AG04450 (cell line): ENCODE measurements at regions not wholly inside any gene's neighbourhood (a gene's known extent, or its start where the extent isn't known, plus 50 kb on each side); places are given as distances from the start of the nearest gene placed in this dataset.
"Not testable (repeated sequence)": the region's sequence is repeated elsewhere in the genome, so short reads cannot be mapped to it uniquely, and the experiment has no call there.

Experiments used
- CTCF ChIA-PET: fragments of 300-600, 350-600 bp; formaldehyde crosslinking; extraction: SDS; loops from one replicate; lab custom pipeline; 2022; ENCODE audit warnings: antibody characterized with exemption, inconsistent platforms; lab: Charles Lee
- POLR2A ChIA-PET: fragments of 350-600 bp; formaldehyde crosslinking; extraction: SDS; loops from one replicate; lab custom pipeline; 2021; ENCODE audit warnings: antibody characterized with exemption, inconsistent platforms; lab: Yijun Ruan, JAX
- DNase-seq: peaks from one replicate; pipeline ENCODE4 v3.0.0-alpha.2; 2011; ENCODE audit warnings: low read depth, low spot score
- H3K27ac ChIP-seq: one replicate; pipeline ENCODE4 v1.5.1; 2012; ENCODE audit warnings: low read depth, low read length, control low read depth
- H3K27me3 ChIP-seq: one replicate; pipeline ENCODE4 v1.6.0; 2012; ENCODE audit warnings: low read length; ENCODE audit not compliant: control insufficient read depth, insufficient read depth
- H3K4me3 ChIP-seq: 2 replicates; pipeline ENCODE4 v1.5.1; 2011; ENCODE audit warnings: mild to moderate bottlenecking, low read depth, low read length, control low read depth
- H3K9me3 ChIP-seq: 2 replicates; pipeline ENCODE4 v1.5.1; 2012; ENCODE audit warnings: low read length; ENCODE audit not compliant: control insufficient read depth, insufficient read depth
- CTCF ChIP-seq: IDR thresholded peaks from 2 replicates; pipeline ENCODE4 v1.5.1; 2011; ENCODE audit warnings: low read depth, low read length, control low read depth, inconsistent platforms

- no peak for DNase-seq
- no peak overlapping the region for H3K27ac ChIP-seq
- no peak for TF ChIP-seq CTCF
- no peak overlapping the region for H3K4me3 ChIP-seq
- CTCF ChIA-PET, result no interaction called here
- no peaks in the 10 kb centered on the region; the same call in none of the 2 replicates for H3K9me3 ChIP-seq
- POLR2A ChIA-PET, result no interaction called here
- H3K27me3 ChIP-seq, result no peaks in the 10 kb centered on the region
Observed at GRCh38 chr11:135019343-135019871, 607.4 kb upstream of the B3GAT1 start.

GRCh38 chr11:135017296-135017695 lies 605.3 kb upstream of the B3GAT1 start:
- H3K27me3 ChIP-seq, result no peaks in the 10 kb centered on the region
- TF ChIP-seq CTCF, result no peak
- ChIA-PET POLR2A (no interaction called here), CTCF (no interaction called here)
- no peak overlapping the region for H3K4me3 ChIP-seq
- no peak for DNase-seq
- no peak overlapping the region for H3K27ac ChIP-seq
- H3K9me3 ChIP-seq, result no peaks in the 10 kb centered on the region; the same call in none of the 2 replicates

DNA sequence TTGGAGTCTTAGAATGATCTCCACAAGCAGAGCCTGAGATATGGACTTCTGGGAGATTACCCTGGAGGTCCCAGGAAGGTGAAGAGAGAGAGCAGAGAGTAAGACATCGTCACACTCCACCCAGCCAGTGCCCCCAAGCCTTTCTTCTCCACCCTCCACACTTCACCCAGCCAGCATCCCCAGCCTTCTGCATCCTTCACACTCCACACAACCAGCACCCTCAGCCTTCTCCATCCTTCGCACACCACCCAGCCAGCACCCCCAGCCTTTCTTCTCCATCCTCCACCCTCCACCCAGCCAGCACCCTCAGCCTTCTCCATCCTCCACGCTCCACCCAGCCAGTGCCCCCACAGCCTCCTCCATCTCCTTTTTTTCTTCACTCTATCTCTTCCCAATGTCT lies 603.9 kb upstream of the B3GAT1 start:
- CTCF ChIA-PET, result no interaction called here
- no peaks in the 10 kb centered on the region; the same call in 1 of the 2 replicates for H3K9me3 ChIP-seq
- no peak for DNase-seq
- H3K27ac ChIP-seq, result no peak overlapping the region
- H3K27me3 ChIP-seq, result no peaks in the 10 kb centered on the region
- TF ChIP-seq CTCF, result no peak
- H3K4me3 ChIP-seq, result no peak overlapping the region
- POLR2A ChIA-PET, result no interaction called here

DNA sequence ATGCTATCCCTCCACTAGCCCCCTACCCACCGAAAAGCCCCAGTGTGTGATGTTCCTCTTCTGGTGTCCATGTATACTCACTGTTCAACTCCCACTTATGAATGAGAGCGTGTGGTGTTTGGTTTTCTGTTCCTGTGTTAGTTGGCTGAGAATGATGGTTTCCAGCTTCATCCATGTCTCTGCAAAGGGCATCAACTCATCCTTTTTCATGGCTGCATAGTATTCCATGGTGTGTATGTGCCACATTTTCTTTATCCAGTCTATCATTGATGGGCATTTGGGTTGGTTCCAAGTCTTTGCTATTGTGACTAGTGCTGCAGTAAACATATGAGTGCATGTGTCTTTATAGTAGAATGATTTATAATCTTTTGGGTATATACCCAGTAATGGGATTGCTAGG lies 599.3 kb upstream of the B3GAT1 start:
- H3K27me3 ChIP-seq, POLR2A ChIA-PET, H3K4me3 ChIP-seq, H3K9me3 ChIP-seq, DNase-seq, H3K27ac ChIP-seq, CTCF ChIA-PET: not testable (repeated sequence)

GRCh38 chr11:135009125-135009524 lies 597.1 kb upstream of the B3GAT1 start:
- H3K4me3 ChIP-seq, result no peak overlapping the region
- no peaks in the 10 kb centered on the region for H3K27me3 ChIP-seq
- no peak for TF ChIP-seq CTCF
- CTCF ChIA-PET, result no interaction called here
- DNase-seq, result no peak
- no peaks in the 10 kb centered on the region for H3K9me3 ChIP-seq
- no peak overlapping the region for H3K27ac ChIP-seq
- POLR2A ChIA-PET, result no interaction called here

- H3K9me3 ChIP-seq, result no peaks in the 10 kb centered on the region
- H3K27me3 ChIP-seq, result no peaks in the 10 kb centered on the region
- no peak overlapping the region for H3K4me3 ChIP-seq
- TF ChIP-seq CTCF, result no peak
- DNase-seq, result no peak
- no peak overlapping the region for H3K27ac ChIP-seq
- ChIA-PET CTCF (no interaction called here), POLR2A (no interaction called here)
Observed at GRCh38 chr11:135008412-135008811, 596.4 kb upstream of the B3GAT1 start.
